Mammary epithelial cell (primary cell): ENCODE measurements at regions not wholly inside any gene's neighbourhood (a gene's known extent, or its start where the extent isn't known, plus 50 kb on each side); places are given as distances from the start of the nearest gene placed in this dataset.

Experiments used
- CTCF ChIP-seq, 2 donors: IDR thresholded peaks in 1 of 2; conservative IDR thresholded peaks in 1 of 2; 2 replicates each; pipeline ENCODE4 v1.5.1; 2011 to 2012; ENCODE audit warnings: inconsistent platforms in 2 of 2, low read length in 2 of 2, mild to moderate bottlenecking in 2 of 2, control low read depth in 1 of 2, low read depth in 1 of 2; ENCODE audit not compliant: insufficient read depth in 1 of 2; ENCODE audit errors: extremely low read depth in 1 of 2
- EZH2 ChIP-seq: IDR thresholded peaks from 2 replicates; pipeline ENCODE4 v1.6.1; 2012; ENCODE audit warnings: low read length, inconsistent platforms, borderline replicate concordance

- no peak for TF ChIP-seq CTCF (conservative IDR thresholded peaks at IDR 0.05 in 1 of 2, IDR thresholded peaks at IDR 0.05 in 1 of 2; ENCODE audit: extremely low read depth in 1 of 2, insufficient read depth in 1 of 2, low read depth in 1 of 2, low read length in 2 of 2)
- TF ChIP-seq EZH2, result no peak
These were observed 158.9 kb upstream of the SP4 start for GRCh38 chr7:21269021-21269420.
